Activated B cell treated with CpG ODN at 0.5 μM for 24 hours (primary cell): ENCODE measurements at regions not wholly inside any gene's neighbourhood (a gene's known extent, or its start where the extent isn't known, plus 50 kb on each side); places are given as distances from the start of the nearest gene placed in this dataset.
"Not testable (repeated sequence)": the region's sequence is repeated elsewhere in the genome, so short reads cannot be mapped to it uniquely, and the experiment has no call there.

Experiments
- ATAC-seq: fragments of 200-7000 bp; cut with Tn5 transposase; one replicate; pipeline ENCODE4 v1.10.0; 2021; ENCODE audit warnings: low read depth, mild to moderate bottlenecking, moderate library complexity
- CTCF ChIA-PET: fragments of 350-600 bp; sonication (Branson Sonifier 250); formaldehyde crosslinking; loops from one replicate; lab custom pipeline; 2021; ENCODE audit warnings: antibody characterized with exemption; lab: Charles Lee
- POLR2A ChIA-PET: fragments of 350-600 bp; sonication (Branson Sonifier 250); formaldehyde crosslinking; loops from one replicate; lab custom pipeline; 2021; ENCODE audit warnings: antibody characterized with exemption; lab: Charles Lee
- DNase-seq: peaks from one replicate; pipeline ENCODE4 v3.0.0; 2022
- H3K27ac Mint-ChIP-seq: one replicate; pipeline ENCODE4 v1.8.0; 2020; ENCODE audit warnings: mixed read lengths
- H3K27me3 Mint-ChIP-seq: one replicate; pipeline ENCODE4 v1.8.0; 2021; ENCODE audit warnings: mixed read lengths
- H3K36me3 Mint-ChIP-seq: one replicate; pipeline ENCODE4 v1.8.0; 2021; ENCODE audit warnings: low read depth, mixed read lengths
- H3K4me1 Mint-ChIP-seq: one replicate; pipeline ENCODE4 v1.8.0; 2021; ENCODE audit warnings: mixed read lengths
- H3K4me3 Mint-ChIP-seq: one replicate; pipeline ENCODE4 v1.8.0; 2020; ENCODE audit warnings: mild to moderate bottlenecking, mixed read lengths
- H3K9me3 Mint-ChIP-seq: one replicate; pipeline ENCODE4 v1.8.0; 2020; ENCODE audit warnings: mixed read lengths
- intact Hi-C: fragments of 100-400 bp; cut with micrococcal nuclease; formaldehyde crosslinking; loops from one replicate; pipeline ENCODE4 v1.15.1; 2024
- TF ChIP-seq, protein P1 (sequence below): fragments of 200-600 bp; IDR thresholded peaks from one replicate; pipeline ENCODE4 v1.8.0; 2022; ENCODE audit warnings: antibody characterized with exemption, mild to moderate bottlenecking

- Mint-ChIP-seq H3K27me3 (no peaks in the 10 kb centered on the region), H3K4me1 (no peaks in the 10 kb centered on the region), H3K4me3 (no peak overlapping the region), H3K9me3 (peaks cover 7% of the 10 kb centered on the region), H3K27ac (no peak overlapping the region), H3K36me3 (no peaks in the 10 kb centered on the region)
- POLR2A ChIA-PET, result no interaction called here
- TF ChIP-seq, protein P1, sequence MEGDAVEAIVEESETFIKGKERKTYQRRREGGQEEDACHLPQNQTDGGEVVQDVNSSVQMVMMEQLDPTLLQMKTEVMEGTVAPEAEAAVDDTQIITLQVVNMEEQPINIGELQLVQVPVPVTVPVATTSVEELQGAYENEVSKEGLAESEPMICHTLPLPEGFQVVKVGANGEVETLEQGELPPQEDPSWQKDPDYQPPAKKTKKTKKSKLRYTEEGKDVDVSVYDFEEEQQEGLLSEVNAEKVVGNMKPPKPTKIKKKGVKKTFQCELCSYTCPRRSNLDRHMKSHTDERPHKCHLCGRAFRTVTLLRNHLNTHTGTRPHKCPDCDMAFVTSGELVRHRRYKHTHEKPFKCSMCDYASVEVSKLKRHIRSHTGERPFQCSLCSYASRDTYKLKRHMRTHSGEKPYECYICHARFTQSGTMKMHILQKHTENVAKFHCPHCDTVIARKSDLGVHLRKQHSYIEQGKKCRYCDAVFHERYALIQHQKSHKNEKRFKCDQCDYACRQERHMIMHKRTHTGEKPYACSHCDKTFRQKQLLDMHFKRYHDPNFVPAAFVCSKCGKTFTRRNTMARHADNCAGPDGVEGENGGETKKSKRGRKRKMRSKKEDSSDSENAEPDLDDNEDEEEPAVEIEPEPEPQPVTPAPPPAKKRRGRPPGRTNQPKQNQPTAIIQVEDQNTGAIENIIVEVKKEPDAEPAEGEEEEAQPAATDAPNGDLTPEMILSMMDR, result no peak
- CTCF ChIA-PET, result no interaction called here
- intact Hi-C loops, result no loop called here
- ATAC-seq, result no peak
- DNase-seq, result no peak
These were observed 310.5 kb downstream of the PTGER3 start for GRCh38 chr1:70737125-70737524.

- POLR2A ChIA-PET, result no interaction called here
- ATAC-seq (no peak), DNase-seq (no peak)
- CTCF ChIA-PET, result no interaction called here
- H3K4me3 Mint-ChIP-seq, result no peak overlapping the region
- intact Hi-C loops, result no loop called here
- H3K27ac Mint-ChIP-seq, result no peak overlapping the region
- no peaks in the 10 kb centered on the region for H3K36me3 Mint-ChIP-seq
- H3K9me3 Mint-ChIP-seq, result peaks cover 10% of the 10 kb centered on the region
- no peaks in the 10 kb centered on the region for H3K27me3 Mint-ChIP-seq
- TF ChIP-seq, protein P1, result no peak
- H3K4me1 Mint-ChIP-seq, result no peaks in the 10 kb centered on the region
These were observed 309.0 kb downstream of the PTGER3 start for GRCh38 chr1:70738624-70739023.

DNA sequence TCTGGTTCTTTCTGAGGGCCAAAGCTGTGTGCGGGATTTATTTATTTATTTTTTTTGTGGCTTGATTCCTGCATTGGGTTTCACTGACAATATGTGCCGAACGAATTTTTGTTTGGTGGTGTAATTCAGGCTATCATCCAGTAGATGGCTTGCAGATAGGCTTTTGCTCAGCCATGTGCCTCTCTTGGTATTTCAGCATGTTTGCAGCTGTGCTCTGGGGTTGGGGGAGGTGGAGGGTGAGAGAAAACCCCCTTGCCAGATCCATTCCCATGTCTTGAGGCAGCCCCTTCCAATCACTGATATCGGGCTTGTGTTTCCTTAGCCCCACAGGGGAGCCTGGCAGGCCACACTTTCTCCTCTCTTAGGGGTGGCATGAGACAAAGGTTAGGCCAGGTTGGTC is 302.4 kb downstream of the PTGER3 start:
- no peak for ATAC-seq

GRCh38 chr1:70746062-70746461 is 301.6 kb downstream of the PTGER3 start:
- H3K4me1 Mint-ChIP-seq, ATAC-seq, CTCF ChIA-PET, POLR2A ChIA-PET, H3K27me3 Mint-ChIP-seq, DNase-seq, H3K36me3 Mint-ChIP-seq, H3K4me3 Mint-ChIP-seq, intact Hi-C loops, H3K27ac Mint-ChIP-seq: not testable (repeated sequence)
- H3K9me3 Mint-ChIP-seq, result peaks cover 43% of the 10 kb centered on the region

More for the DNA sequence above, 302.4 kb downstream of the PTGER3 start:
- POLR2A ChIA-PET, result no interaction called here
- Mint-ChIP-seq H3K4me3 (no peak overlapping the region), H3K27me3 (no peaks in the 10 kb centered on the region), H3K9me3 (peaks cover 41% of the 10 kb centered on the region), H3K36me3 (no peaks in the 10 kb centered on the region), H3K4me1 (no peaks in the 10 kb centered on the region), H3K27ac (no peak overlapping the region)
- CTCF ChIA-PET, result no interaction called here
- DNase-seq, result no peak
- intact Hi-C loops, result no loop called here
- TF ChIP-seq, protein P1, result no peak

DNA sequence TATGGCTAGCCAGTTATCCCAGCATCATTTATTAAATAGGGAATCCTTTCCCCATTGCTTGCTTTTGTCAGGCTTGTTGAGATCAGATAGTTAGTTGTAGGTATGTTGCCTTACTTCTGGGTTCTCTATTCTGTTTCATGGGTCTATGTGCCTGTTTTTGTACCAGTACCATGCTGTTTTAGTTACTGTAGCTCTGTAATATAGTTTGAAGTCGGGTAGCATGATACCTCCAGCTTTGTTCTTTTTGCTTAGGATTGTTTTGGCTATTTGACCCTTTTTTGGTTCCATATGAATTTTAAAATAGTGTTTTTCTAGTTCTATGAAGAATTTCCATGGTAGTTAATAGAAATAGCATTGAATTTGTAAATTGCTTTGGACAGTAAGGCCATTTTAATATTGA is 300.5 kb downstream of the PTGER3 start:
- H3K4me1 Mint-ChIP-seq, H3K27me3 Mint-ChIP-seq, H3K4me3 Mint-ChIP-seq, H3K27ac Mint-ChIP-seq, CTCF ChIA-PET, DNase-seq, H3K36me3 Mint-ChIP-seq, intact Hi-C loops, POLR2A ChIA-PET, ATAC-seq: not testable (repeated sequence)
- peaks cover 38% of the 10 kb centered on the region for H3K9me3 Mint-ChIP-seq

DNA sequence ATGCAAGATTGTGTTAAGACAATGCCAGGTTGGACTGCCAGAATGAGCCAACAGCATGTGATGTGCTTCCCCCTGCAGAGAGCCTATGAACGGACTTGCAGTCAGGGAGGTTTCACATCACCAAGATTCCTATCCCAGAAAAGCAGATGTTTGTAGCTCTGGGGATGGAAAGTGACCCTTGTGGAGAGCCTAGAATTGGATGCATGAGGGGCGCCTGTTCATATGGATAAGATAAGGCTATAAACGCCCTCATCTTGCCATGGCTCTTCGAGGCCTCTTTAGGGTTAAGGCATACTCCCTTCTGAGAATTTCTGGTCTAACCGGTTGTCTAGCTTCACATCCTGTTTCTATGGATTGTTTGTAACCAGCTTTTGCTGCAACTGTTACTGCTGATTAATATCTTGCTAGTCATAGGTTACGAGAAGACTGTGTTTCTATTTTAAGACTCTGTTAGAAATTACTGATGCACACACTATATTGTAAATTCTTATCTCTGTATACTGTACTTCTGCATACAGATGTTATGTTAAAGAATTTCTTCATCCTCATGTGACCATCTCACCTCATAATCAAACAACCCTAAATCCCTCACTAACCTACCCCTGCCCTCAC is 295.8 kb downstream of the PTGER3 start:
- H3K4me1 Mint-ChIP-seq, CTCF ChIA-PET, H3K4me3 Mint-ChIP-seq, H3K36me3 Mint-ChIP-seq, ATAC-seq, intact Hi-C loops, DNase-seq, H3K27ac Mint-ChIP-seq, POLR2A ChIA-PET, H3K27me3 Mint-ChIP-seq: not testable (repeated sequence)
- peaks cover 20% of the 10 kb centered on the region for H3K9me3 Mint-ChIP-seq

DNA sequence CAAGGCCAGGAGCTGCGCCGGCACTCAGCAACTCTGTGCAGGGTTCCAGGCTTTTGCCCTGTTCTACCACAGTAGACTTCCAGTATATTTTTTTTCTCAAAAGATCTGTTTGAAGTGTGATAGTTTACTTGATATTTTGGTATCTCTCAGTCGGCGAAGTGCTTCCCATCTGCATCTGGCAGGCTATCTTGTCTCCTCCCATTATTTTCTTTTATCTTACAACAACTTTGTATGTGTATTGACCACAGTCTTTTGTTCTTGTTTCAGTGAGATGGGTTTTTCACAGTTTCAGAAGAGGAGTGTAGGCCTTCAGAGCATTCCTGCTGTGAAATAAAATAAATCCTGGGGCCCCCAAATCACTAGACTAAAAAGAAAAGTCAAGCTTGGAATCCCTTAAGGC is 292.9 kb downstream of the PTGER3 start:
- H3K36me3 Mint-ChIP-seq, result no peaks in the 10 kb centered on the region
- H3K4me3 Mint-ChIP-seq, result no peak overlapping the region
- H3K9me3 Mint-ChIP-seq, result peaks cover 3% of the 10 kb centered on the region
- CTCF ChIA-PET, result no interaction called here
- ATAC-seq, result no peak
- H3K27ac Mint-ChIP-seq, result no peak overlapping the region
- intact Hi-C loops, result no loop called here
- TF ChIP-seq, protein P1, result no peak
- no peaks in the 10 kb centered on the region for H3K27me3 Mint-ChIP-seq
- H3K4me1 Mint-ChIP-seq, result no peaks in the 10 kb centered on the region
- DNase-seq, result no peak
- POLR2A ChIA-PET, result no interaction called here
